ENCODE measurements at regions not wholly inside any gene's neighbourhood (a gene's known extent, or its start where the extent isn't known, plus 50 kb on each side); places are given as distances from the start of the nearest gene placed in this dataset.
A peak's percentile ranks its signal among the peaks of the same experiment; 100 is the strongest.

DNA sequence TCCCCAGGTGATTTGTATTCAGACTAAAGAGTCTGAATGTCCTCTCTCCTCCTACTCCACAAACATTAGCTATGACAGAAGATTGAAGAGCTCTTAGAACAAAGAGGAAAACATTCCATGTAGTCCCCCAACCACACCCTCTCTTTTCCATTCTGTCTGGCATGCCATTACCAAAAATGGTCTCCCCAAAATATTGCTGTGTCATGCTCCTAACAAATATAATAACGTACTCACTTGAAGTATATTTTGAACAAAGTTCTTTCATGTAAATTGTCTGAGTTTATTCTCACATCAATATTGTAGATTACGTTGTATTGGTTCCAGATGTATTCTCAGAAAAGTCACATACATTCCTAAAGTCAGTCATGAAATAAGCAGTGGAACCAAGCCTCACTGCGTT, 467.3 kb upstream of the IRAK1BP1 start:
- no peak overlapping the region for H3K4me3 ChIP-seq
- no peaks in the 10 kb centered on the region for H3K27me3 ChIP-seq
- no peak for DNase-seq
- WGBS, 2 donors, result 83 to 84% methylated on average over 3 of the region's 3 CpGs
- TF ChIP-seq, protein P1, sequence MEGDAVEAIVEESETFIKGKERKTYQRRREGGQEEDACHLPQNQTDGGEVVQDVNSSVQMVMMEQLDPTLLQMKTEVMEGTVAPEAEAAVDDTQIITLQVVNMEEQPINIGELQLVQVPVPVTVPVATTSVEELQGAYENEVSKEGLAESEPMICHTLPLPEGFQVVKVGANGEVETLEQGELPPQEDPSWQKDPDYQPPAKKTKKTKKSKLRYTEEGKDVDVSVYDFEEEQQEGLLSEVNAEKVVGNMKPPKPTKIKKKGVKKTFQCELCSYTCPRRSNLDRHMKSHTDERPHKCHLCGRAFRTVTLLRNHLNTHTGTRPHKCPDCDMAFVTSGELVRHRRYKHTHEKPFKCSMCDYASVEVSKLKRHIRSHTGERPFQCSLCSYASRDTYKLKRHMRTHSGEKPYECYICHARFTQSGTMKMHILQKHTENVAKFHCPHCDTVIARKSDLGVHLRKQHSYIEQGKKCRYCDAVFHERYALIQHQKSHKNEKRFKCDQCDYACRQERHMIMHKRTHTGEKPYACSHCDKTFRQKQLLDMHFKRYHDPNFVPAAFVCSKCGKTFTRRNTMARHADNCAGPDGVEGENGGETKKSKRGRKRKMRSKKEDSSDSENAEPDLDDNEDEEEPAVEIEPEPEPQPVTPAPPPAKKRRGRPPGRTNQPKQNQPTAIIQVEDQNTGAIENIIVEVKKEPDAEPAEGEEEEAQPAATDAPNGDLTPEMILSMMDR (IDR thresholded peaks at IDR 0.05), result no peak
- intact Hi-C loops (cut with DNase I), result no loop called here
- no peak overlapping the region for H3K27ac ChIP-seq
- H3K36me3 ChIP-seq, result no peaks in the 10 kb centered on the region
- H3K4me1 ChIP-seq, result no peaks in the 10 kb centered on the region
- no peak for ATAC-seq
- peaks cover 0 to 7% (median 0%) of the 10 kb centered on the region in 11 donors for H3K9me3 ChIP-seq

DNA sequence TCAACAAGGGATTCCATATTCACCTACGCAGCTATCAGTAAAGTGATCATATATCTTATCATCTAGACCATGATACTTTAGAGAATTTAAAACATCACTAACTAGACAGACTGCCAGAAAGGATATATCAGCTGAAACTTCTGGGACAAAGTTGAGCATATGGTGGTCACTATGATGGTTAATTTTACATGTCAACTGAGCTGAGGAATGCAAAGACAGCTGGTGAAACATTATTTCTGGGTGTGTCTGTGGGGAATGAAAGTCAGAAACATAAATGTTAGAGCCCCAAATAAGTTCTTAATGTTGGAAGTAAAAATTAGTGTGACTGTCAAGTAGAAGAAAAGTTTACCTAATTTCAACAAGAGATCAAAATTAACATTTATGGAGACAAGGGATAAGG, 440.0 kb upstream of the IRAK1BP1 start:
- Histone ChIP-seq H3K27me3 (no peaks in the 10 kb centered on the region), H3K9me3 (peaks cover 0 to 24% (median 0%) of the 10 kb centered on the region in 11 donors), H3K4me1 (no peaks in the 10 kb centered on the region), H3K36me3 (no peaks in the 10 kb centered on the region), H3K27ac (no peak overlapping the region), H3K4me3 (no peak overlapping the region)
- intact Hi-C loops (cut with DNase I), result no loop called here
- 86 to 88% methylated on average over 1 of the region's 1 CpG for WGBS, 2 donors
- TF ChIP-seq, protein P1 (IDR thresholded peaks at IDR 0.05), result no peak
- no peak for DNase-seq
- ATAC-seq, result no peak

DNA sequence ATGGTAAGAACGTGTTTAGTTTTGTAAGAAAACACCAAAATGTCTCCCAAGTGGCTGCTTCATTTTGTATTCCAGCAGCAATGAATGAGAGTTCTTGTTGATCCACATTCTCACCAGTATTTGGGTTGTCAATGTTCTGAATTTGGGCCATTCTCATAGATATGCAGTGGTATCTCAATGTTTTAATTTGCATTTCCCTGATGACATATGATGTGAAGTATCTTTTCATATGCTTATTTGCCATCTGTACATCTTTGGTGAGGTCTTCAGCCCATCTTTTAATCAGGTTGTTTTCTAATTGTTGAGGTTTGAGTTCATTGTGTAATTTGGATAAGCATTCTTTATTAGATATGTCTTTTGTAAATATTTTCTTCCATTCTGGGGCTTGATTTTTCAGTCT, 436.8 kb upstream of the IRAK1BP1 start:
- no peaks in the 10 kb centered on the region for H3K27me3 ChIP-seq
- TF ChIP-seq, protein P1 (IDR thresholded peaks at IDR 0.05), result no peak
- WGBS, 2 donors, result 25 to 40% methylated on average over 1 of the region's 1 CpG
- H3K9me3 ChIP-seq, result peaks cover 0 to 3% (median 0%) of the 10 kb centered on the region in 11 donors
- no peak for DNase-seq
- H3K4me1 ChIP-seq, result no peaks in the 10 kb centered on the region
- H3K4me3 ChIP-seq, result no peak overlapping the region
- intact Hi-C loops (cut with DNase I), result no loop called here
- no peaks in the 10 kb centered on the region for H3K36me3 ChIP-seq
- no peak for ATAC-seq
- no peak overlapping the region for H3K27ac ChIP-seq

DNA sequence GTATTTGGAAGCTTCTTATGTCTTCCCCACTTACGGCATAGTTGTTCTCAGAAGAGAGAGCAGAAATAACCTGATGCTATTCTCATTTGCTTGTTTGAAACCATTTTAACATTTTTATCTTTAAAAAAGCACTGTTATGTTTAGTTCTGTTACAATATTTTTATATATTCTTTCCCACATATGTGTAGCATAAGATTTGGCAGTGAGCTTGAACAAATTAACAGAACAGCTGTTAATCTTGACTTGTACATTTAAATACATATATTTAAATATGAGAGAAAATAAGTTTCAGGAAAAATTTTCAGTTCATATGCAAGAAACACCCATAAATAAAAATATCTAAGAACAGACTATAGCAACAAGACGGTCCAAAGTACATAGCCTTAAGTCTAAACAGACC, 431.7 kb upstream of the IRAK1BP1 start:
- ATAC-seq, result no peak
- intact Hi-C loops (cut with DNase I), result no loop called here
- WGBS, 2 donors, result 81 to 82% methylated on average over 2 of the region's 2 CpGs
- Histone ChIP-seq H3K36me3 (no peaks in the 10 kb centered on the region), H3K4me1 (no peaks in the 10 kb centered on the region), H3K27ac (no peak overlapping the region), H3K9me3 (no peaks in the 10 kb centered on the region), H3K27me3 (no peaks in the 10 kb centered on the region), H3K4me3 (no peak overlapping the region)
- TF ChIP-seq, protein P1 (IDR thresholded peaks at IDR 0.05), result no peak
- no peak for DNase-seq

DNA sequence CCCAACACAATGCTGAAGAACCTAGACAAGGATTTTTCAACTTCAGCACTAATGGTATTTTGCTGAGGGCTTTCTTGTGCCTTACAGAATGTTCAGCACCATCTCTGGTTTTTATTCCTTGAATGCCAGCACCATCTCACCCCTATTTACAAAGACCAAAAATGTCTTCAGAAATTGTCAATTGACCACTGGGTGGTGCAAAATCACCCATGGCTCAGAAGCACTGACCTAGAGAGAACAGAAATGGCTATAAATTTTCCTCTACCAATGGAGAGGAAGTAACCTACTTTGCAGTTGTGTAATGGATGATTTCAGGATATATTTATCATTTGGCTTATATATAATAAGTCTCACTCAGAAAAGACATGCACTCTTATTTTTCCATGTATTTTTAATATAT, 431.0 kb upstream of the IRAK1BP1 start:
- TF ChIP-seq, protein P1 (IDR thresholded peaks at IDR 0.05), result peak in 2 of 9 donors; percentile 9 to 15
- H3K9me3 ChIP-seq, result no peaks in the 10 kb centered on the region
- H3K36me3 ChIP-seq, result no peaks in the 10 kb centered on the region
- no peaks in the 10 kb centered on the region for H3K4me1 ChIP-seq
- no peak overlapping the region for H3K4me3 ChIP-seq
- intact Hi-C loops (cut with DNase I), result no loop called here
- no peak for DNase-seq
- H3K27me3 ChIP-seq, result no peaks in the 10 kb centered on the region
- H3K27ac ChIP-seq, result no peak overlapping the region
- ATAC-seq, result no peak
